CD4-positive, alpha-beta T cell treated with Interleukin-17A for 4 hours (primary cell): ENCODE measurements at regions not wholly inside any gene's neighbourhood (a gene's known extent, or its start where the extent isn't known, plus 50 kb on each side); places are given as distances from the start of the nearest gene placed in this dataset.

ENCODE experiments used
- DNase-seq: peaks from one replicate; pipeline ENCODE4 v3.0.0-alpha.2; 2020; ENCODE audit warnings: mixed read lengths

GRCh38 chr1:5594056-5594956, 397.9 kb downstream of the NPHP4 start:
- DNase-seq: no peak

GRCh38 chr1:5590717-5591116, 401.5 kb downstream of the NPHP4 start:
- no peak for DNase-seq

DNA sequence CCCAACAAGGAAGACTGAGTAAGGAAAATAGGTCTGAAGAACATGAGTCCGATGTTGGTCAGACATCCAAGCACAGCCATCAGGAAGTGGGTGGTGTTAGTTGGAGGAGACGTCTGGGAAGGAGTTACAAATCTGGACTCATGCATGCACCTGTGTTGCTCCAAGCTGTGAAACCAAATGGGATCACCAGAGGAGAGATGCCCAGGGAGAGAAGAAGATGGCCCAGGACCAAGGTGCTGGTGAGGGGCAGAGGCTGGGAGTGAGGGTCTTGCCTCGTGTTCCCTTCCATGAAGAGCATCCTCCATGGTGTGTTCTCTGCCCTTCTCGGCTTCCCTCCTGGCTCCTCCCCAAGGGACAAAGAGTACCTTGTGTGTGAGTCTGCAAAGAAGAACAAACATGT, 405.6 kb downstream of the NPHP4 start:
- no peak for DNase-seq

- no peak for DNase-seq
Observed at GRCh38 chr1:5585256-5585655, 407.0 kb downstream of the NPHP4 start.

DNA sequence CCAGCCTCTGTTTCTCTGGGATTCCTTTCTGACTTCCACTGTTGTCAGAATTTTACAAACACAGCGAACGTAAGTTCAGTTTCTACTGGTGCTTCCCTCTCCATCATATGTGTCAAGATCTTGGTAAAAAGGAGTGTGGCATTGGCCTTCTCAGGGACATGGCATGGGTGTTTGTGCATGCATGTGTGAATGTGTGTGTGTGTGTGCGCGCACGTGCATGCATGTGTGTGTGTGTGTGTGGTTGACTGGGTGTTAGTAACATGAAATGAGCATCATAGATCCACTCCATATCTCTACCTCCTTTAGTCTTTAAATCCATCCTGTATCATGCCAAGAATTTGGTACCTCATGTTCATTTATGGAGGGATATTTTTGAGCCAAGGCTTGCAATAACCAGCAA, 411.3 kb downstream of the NPHP4 start:
- no peak for DNase-seq

DNA sequence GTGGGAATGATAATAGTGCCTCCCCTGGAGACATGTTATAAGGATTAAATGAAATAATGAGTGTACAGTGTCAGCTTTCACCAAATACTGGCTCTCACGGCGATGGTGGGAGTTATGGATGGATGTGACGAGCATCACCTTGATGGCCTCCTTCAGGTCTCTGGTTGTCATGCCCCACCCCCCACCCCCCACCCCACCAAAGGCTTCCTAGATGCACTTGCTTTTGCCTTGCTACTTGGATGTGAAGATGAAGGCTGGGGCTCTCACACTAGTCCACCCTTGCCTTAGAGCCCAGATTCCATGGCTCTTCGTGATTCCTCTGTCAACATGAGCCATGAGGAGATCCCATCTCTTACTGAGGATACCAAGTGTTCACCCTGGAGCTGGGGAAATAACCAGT, 412.3 kb downstream of the NPHP4 start:
- DNase-seq: no peak

DNA sequence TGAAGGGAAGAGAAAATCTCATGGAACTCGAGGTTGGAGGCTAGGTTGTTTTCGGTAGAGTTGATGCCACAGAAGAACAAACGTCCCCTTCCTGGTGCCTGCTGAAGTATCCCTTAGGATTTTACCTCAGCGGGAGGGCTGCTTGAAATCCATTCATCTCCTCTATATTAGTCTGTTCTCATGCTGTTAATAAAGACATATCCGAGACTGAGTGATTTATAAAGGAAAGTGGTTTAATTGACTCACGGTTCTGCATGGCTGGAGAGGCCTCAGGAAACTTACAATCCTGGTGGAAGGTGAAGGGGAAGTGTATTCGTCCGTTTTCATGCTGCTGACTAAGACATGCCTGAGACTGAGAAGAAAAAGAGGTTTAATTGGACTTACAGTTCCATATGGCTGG, 413.5 kb downstream of the NPHP4 start:
- no peak for DNase-seq

GRCh38 chr1:5577255-5578040, 414.8 kb downstream of the NPHP4 start:
- DNase-seq: no peak

- no peak for DNase-seq
Observed at GRCh38 chr1:5576673-5577065, 415.6 kb downstream of the NPHP4 start.

GRCh38 chr1:5576011-5576672, 416.1 kb downstream of the NPHP4 start:
- DNase-seq: no peak

GRCh38 chr1:5575396-5575940, 416.8 kb downstream of the NPHP4 start:
- no peak for DNase-seq

- no peak for DNase-seq
Observed at GRCh38 chr1:5574641-5575040, 417.6 kb downstream of the NPHP4 start.

- DNase-seq: no peak
Observed at GRCh38 chr1:5572794-5573193, 419.4 kb downstream of the NPHP4 start.

- DNase-seq: no peak
Observed at GRCh38 chr1:5571861-5572401, 420.3 kb downstream of the NPHP4 start.

DNA sequence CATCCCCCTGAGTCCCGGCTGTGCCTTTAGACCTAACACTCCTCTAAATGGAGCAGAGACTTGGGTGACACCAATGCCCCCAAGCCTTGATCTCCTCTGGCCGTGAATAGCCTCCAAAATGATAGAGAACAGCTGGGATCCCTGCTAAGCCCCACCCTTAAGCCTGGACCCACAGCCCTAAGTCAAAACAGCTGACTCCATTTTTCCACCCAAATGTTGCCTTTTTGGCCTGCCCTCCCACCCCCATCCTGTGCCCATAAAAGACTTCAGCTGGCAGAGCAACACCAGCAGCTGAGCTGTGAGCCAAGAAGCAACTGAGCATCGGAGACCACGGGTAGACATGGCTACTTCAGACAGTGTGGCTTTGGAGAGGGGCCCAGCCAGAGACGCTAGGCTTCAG, 420.8 kb downstream of the NPHP4 start:
- DNase-seq: no peak

GRCh38 chr1:5570931-5571330, 421.3 kb downstream of the NPHP4 start:
- DNase-seq: no peak

DNA sequence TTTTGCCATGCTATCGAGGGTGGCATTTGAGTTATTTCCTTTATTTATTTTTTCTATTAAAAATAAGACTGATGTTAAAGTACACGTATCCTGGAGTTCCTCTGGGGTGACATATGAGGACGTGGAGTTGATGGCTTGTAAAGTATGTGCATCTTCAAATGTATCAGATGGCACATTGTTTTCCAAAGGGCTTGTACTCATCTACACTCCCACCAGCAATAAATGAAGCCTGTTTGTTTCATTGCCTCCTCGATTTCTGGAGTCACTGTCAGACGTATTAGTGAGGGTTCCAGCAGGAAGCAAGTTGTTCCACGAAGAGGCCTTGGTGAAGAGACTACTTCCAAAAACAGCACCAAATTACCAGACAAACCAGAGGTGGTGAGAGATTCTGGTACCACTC, 423.9 kb downstream of the NPHP4 start:
- DNase-seq: no peak

DNA sequence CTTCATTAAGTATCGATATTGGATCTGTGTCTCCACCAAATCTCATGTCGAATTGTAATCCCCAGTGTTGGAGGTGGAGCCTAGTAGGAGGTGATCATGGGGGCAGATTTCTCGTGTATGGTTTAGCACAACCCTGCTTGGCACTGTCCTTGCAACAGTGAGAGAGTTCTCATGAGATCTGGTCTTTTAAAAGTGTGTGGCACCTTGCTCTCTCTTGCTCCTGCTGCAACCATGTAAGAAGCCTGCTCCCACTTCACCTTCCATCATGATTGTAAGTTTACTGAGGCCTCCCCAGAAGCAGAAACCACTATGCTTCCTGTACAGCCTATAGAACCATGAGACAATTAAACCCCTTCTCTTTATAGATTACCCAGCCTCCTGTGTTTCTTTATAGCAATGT, 424.4 kb downstream of the NPHP4 start:
- no peak for DNase-seq

DNA sequence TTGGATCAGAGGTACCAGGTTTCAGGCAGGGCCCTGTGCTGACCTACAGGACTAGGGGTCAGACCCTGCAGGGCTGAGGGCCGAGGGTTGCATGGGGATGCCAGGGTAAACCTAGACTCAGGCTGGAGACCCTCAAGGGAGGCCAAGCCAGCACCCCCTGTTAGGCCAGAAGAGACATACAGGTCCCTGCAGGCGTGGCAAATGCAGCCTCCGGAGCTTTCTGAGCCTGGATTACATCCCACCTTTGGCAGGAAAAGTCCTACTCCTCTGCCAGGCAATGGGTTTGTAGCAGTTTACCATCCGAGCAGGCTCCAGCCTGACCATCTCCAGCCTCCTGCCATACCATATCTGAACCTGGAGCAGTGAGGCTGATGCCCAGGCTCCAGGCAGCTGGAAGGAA, 425.3 kb downstream of the NPHP4 start:
- no peak for DNase-seq

DNA sequence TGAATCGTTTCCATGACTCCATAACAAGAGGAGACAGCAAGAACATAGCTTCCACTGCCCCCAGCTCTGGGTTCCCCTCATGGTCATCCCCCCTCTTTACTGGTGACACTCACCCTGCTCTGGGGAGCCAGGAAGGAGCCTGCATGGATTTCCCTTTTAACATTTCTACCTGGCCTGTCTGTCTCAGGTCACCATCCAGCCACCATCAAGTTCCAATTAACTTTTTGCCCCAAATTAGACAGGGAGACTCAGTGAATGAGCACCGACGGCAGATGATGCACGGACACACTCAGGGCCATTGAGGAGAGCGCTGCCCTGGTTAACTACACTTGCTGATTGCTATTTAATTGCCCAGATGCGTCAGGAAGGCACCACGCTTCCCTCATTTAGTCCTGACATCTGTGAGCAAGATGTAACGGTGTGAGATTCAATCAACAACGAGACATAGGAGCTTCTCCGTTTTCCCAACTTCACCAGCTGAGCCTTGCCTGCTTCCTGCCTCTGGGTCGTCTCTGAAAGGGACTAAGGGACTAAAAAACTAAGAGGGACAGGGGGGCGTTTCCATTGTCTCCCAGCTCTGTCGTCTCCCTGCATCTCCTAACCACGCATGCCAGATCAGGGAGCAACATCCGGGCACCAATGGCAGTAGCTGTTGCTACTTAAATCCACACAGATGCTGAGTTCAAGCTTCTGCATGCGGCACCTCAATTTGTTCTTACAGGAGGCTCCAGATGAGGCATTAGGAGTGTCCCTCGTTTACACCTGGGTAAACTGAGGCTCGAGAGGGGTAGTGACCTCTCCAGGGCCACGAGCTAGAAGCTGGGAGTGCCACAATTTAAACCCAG, 426.7 kb downstream of the NPHP4 start:
- DNase-seq: no peak

DNA sequence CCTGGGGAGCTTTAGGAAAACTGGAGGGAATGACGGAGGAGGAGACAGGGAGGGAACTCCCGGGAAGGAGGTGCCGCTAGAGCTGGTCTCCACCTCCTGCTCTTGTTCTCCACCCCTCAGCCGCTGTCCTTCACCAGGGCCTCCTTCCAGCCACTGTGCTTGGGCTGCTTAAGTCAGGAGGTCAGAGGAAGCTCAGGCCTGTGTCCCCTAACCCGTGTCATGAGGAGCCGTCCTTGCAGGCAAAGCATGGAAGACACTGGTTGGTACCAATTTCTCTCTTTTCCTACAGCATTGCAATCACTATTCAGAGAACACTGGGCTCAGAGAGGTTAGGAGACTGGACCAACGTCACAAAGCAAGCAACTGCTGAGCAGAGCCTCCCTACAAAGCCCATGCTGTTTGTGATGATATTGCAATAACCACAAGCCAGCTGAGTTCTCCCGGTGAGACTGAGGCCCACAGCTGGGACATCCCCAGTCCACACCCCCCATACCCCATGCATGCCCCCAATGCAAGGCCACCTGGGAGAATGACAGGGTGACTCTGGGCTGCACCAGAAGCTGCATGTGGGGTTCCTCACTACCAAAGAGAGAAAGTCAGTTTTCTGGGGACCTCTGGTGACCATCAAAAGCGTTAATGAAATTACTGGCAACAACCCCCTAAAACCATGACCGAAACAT, 427.5 kb downstream of the NPHP4 start:
- DNase-seq: no peak
